Neural cell (in vitro differentiated cells): ENCODE measurements at regions not wholly inside any gene's neighbourhood (a gene's known extent, or its start where the extent isn't known, plus 50 kb on each side); places are given as distances from the start of the nearest gene placed in this dataset.

Source experiments
- H2AFZ ChIP-seq: fragments of 200-600, 300-800 bp; sonication (generic), shearing (Covaris generic); 2 replicates; pipeline ENCODE4 v1.6.0; 2014; ENCODE audit warnings: low read depth, mild to moderate bottlenecking, antibody characterized with exemption, low read length, moderate library complexity
- H3F3A ChIP-seq: fragments of 200-600 bp; shearing (Covaris generic); 2 replicates; pipeline ENCODE4 v1.6.1; 2016; ENCODE audit warnings: mild to moderate bottlenecking, moderate library complexity, mixed read lengths, antibody characterized with exemption, low read length; ENCODE audit not compliant: insufficient read depth, poor library complexity, severe bottlenecking
- H3K27ac ChIP-seq: fragments of 200-600, 300-800 bp; sonication (generic), shearing (Covaris generic); 2 replicates; pipeline ENCODE4 v1.5.1; 2014; ENCODE audit warnings: mild to moderate bottlenecking, low read length, moderate library complexity
- H3K27me3 ChIP-seq: fragments of 300-800, 200-600 bp; sonication (generic), shearing (Covaris generic); 2 replicates; pipeline ENCODE4 v1.6.0; 2014; ENCODE audit warnings: mild to moderate bottlenecking, low read depth, low read length, moderate library complexity; ENCODE audit not compliant: insufficient read depth
- H3K36me3 ChIP-seq: fragments of 300-800, 200-600 bp; sonication (generic), shearing (Covaris generic); 2 replicates; pipeline ENCODE4 v1.5.1; 2014; ENCODE audit warnings: mild to moderate bottlenecking, antibody characterized with exemption, low read length, moderate library complexity; ENCODE audit not compliant: insufficient read depth
- H3K4me2 ChIP-seq: fragments of 300-800, 200-600 bp; sonication (generic), shearing (Covaris generic); 2 replicates; pipeline ENCODE4 v1.6.0; 2014; ENCODE audit warnings: mild to moderate bottlenecking, low read length
- H3K4me3 ChIP-seq: fragments of 300-800, 200-600 bp; sonication (generic), shearing (Covaris generic); 2 replicates; pipeline ENCODE4 v1.5.1; 2014; ENCODE audit warnings: mild to moderate bottlenecking, low read length, moderate library complexity
- H3K79me2 ChIP-seq: fragments of 200-600 bp; shearing (Covaris generic); replicated peaks from 2 replicates; pipeline ENCODE4 v1.6.0; 2014; ENCODE audit warnings: mild to moderate bottlenecking, low read length, moderate library complexity; ENCODE audit not compliant: insufficient read depth
- H3K9ac ChIP-seq: fragments of 300-800, 200-600 bp; sonication (generic), shearing (Covaris generic); 2 replicates; pipeline ENCODE4 v1.6.1; 2016; ENCODE audit warnings: mild to moderate bottlenecking, low read length, mixed read lengths
- H3K9me2 ChIP-seq: fragments of 200-600 bp; shearing (Covaris generic); 2 replicates; pipeline ENCODE4 v1.6.1; 2016; ENCODE audit warnings: mild to moderate bottlenecking, low read length, mixed read lengths; ENCODE audit not compliant: insufficient read depth
- H3K9me3 ChIP-seq: fragments of 200-600, 300-800 bp; sonication (generic), shearing (Covaris generic); 2 replicates; pipeline ENCODE4 v1.6.1; 2016; ENCODE audit warnings: mild to moderate bottlenecking, mixed run types, low read length, moderate library complexity, mixed read lengths
- H4K20me1 ChIP-seq: fragments of 200-600 bp; shearing (Covaris generic); 2 replicates; pipeline ENCODE4 v1.6.1; 2016; ENCODE audit warnings: mild to moderate bottlenecking, mixed run types; ENCODE audit not compliant: insufficient read depth
- CTCF ChIP-seq: fragments of 450-650 bp; IDR thresholded peaks from 2 replicates; pipeline ENCODE4 v1.5.1; 2014; ENCODE audit warnings: antibody characterized with exemption, mild to moderate bottlenecking, moderate library complexity; ENCODE audit not compliant: poor library complexity, severe bottlenecking
- EP300 ChIP-seq: fragments of 450-650 bp; conservative IDR thresholded peaks from 2 replicates; pipeline ENCODE4 v1.6.1; 2014; ENCODE audit warnings: antibody characterized with exemption, mild to moderate bottlenecking, moderate library complexity; ENCODE audit not compliant: poor library complexity, severe bottlenecking
- EZH2 ChIP-seq: fragments of 200-600, 300-800 bp; shearing (Covaris generic), sonication (generic); IDR thresholded peaks from 2 replicates; pipeline ENCODE4 v1.6.1; 2014; ENCODE audit warnings: antibody characterized with exemption, low read length, borderline replicate concordance, mild to moderate bottlenecking; ENCODE audit not compliant: insufficient read depth, poor library complexity, severe bottlenecking
- MXI1 ChIP-seq: fragments of 450-650 bp; conservative IDR thresholded peaks from 2 replicates; pipeline ENCODE4 v1.6.1; 2014; ENCODE audit warnings: antibody characterized with exemption, mild to moderate bottlenecking; ENCODE audit not compliant: poor library complexity, severe bottlenecking
- POLR2AphosphoS5 ChIP-seq: IDR thresholded peaks from 2 replicates; pipeline ENCODE4 v1.6.1; 2012
- RAD21 ChIP-seq: fragments of 450-650 bp; conservative IDR thresholded peaks from 2 replicates; pipeline ENCODE4 v1.6.1; 2014; ENCODE audit warnings: antibody characterized with exemption, mild to moderate bottlenecking, moderate library complexity
- REST ChIP-seq: IDR thresholded peaks from 2 replicates; pipeline ENCODE4 v1.6.1; 2012; ENCODE audit warnings: borderline replicate concordance
- SMC3 ChIP-seq: fragments of 450-650 bp; conservative IDR thresholded peaks from 2 replicates; pipeline ENCODE4 v1.6.1; 2014; ENCODE audit warnings: antibody characterized with exemption, mild to moderate bottlenecking, moderate library complexity; ENCODE audit not compliant: poor library complexity
- TAF1 ChIP-seq: IDR thresholded peaks from 2 replicates; pipeline ENCODE4 v1.6.1; 2012; ENCODE audit warnings: low read depth

- no peaks in the 10 kb centered on the region for H3K9me3 ChIP-seq
- H3K9ac ChIP-seq: peak overlapping the region; percentile 46
- no peaks in the 10 kb centered on the region for H3K79me2 ChIP-seq
- H3K36me3 ChIP-seq: no peaks in the 10 kb centered on the region
- TF ChIP-seq TAF1 (no peak), EZH2 (no peak), REST (no peak), RAD21 (no peak), SMC3 (no peak), CTCF (no peak), MXI1 (no peak), EP300 (no peak), POLR2AphosphoS5 (no peak)
- peak overlapping the region; percentile 82 for H3K27ac ChIP-seq
- peak overlapping the region; percentile 22 for H2AFZ ChIP-seq
- H3K4me3 ChIP-seq: peak overlapping the region; percentile 22
- no peaks in the 10 kb centered on the region for H3K27me3 ChIP-seq
- peaks cover 7% of the 10 kb centered on the region for H3F3A ChIP-seq
- H3K4me2 ChIP-seq: no peak overlapping the region
- no peaks in the 10 kb centered on the region for H4K20me1 ChIP-seq
- no peaks in the 10 kb centered on the region for H3K9me2 ChIP-seq
Observed at GRCh38 chr6:132932588-132932987, 118.2 kb downstream of the RPS12 start.

- Histone ChIP-seq H4K20me1 (no peaks in the 10 kb centered on the region), H3K9ac (peak overlapping the region; percentile 40), H3K27me3 (no peaks in the 10 kb centered on the region), H3K27ac (peak overlapping the region; percentile 82), H3K4me3 (peak overlapping the region; percentile 22), H2AFZ (peak overlapping the region; percentile 22), H3K36me3 (no peaks in the 10 kb centered on the region), H3K79me2 (no peaks in the 10 kb centered on the region), H3F3A (peaks cover 7% of the 10 kb centered on the region), H3K9me2 (no peaks in the 10 kb centered on the region), H3K9me3 (no peaks in the 10 kb centered on the region), H3K4me2 (no peak overlapping the region)
- TF ChIP-seq RAD21 (no peak), POLR2AphosphoS5 (peak; percentile 38), REST (peak; percentile 31), EZH2 (no peak), MXI1 (no peak), TAF1 (no peak), SMC3 (no peak), EP300 (peak; percentile 95), CTCF (no peak)
Observed at GRCh38 chr6:132933090-132933489, 118.7 kb downstream of the RPS12 start.
